ENCODE measurements at regions not wholly inside any gene's neighbourhood (a gene's known extent, or its start where the extent isn't known, plus 50 kb on each side); places are given as distances from the start of the nearest gene placed in this dataset.

GRCh38 chr9:95732802-95733688 lies 142.4 kb upstream of the ERCC6L2 start:
- Histone ChIP-seq H3K27ac (ENCODE audit: low read depth, low read length) (no peak overlapping the region), H3K9ac (ENCODE audit: low read length) (no peak overlapping the region), H3K4me3 (ENCODE audit: low read depth, low read length) (no peak overlapping the region), H3K4me1 (ENCODE audit: control insufficient read depth, insufficient read depth, low read length) (peaks cover 10% of the 10 kb centered on the region), H3K27me3 (ENCODE audit: control insufficient read depth, insufficient read depth, low read length) (no peaks in the 10 kb centered on the region), H3K9me3 (ENCODE audit: control insufficient read depth, insufficient read depth, low read depth, low read length) (peaks cover 5% of the 10 kb centered on the region; the same call in 1 of the 2 replicates), H3K36me3 (ENCODE audit: control insufficient read depth, insufficient read depth, low read length) (no peaks in the 10 kb centered on the region)

GRCh38 chr9:95731876-95732275 lies 143.6 kb upstream of the ERCC6L2 start:
- Histone ChIP-seq H3K27me3 (ENCODE audit: control insufficient read depth, insufficient read depth, low read length) (no peaks in the 10 kb centered on the region), H3K4me1 (ENCODE audit: control insufficient read depth, insufficient read depth, low read length) (peaks cover 5% of the 10 kb centered on the region), H3K9me3 (ENCODE audit: control insufficient read depth, insufficient read depth, low read depth, low read length) (peaks cover 5% of the 10 kb centered on the region; the same call in 1 of the 2 replicates), H3K9ac (ENCODE audit: low read length) (no peak overlapping the region), H3K27ac (ENCODE audit: low read depth, low read length) (no peak overlapping the region), H3K36me3 (ENCODE audit: control insufficient read depth, insufficient read depth, low read length) (no peaks in the 10 kb centered on the region), H3K4me3 (ENCODE audit: low read depth, low read length) (no peak overlapping the region)

- Histone ChIP-seq H3K4me3 (ENCODE audit: low read depth, low read length) (no peak overlapping the region), H3K27ac (ENCODE audit: low read depth, low read length) (no peak overlapping the region), H3K36me3 (ENCODE audit: control insufficient read depth, insufficient read depth, low read length) (no peaks in the 10 kb centered on the region), H3K9me3 (ENCODE audit: control insufficient read depth, insufficient read depth, low read depth, low read length) (peaks cover 5% of the 10 kb centered on the region; the same call in 1 of the 2 replicates), H3K27me3 (ENCODE audit: control insufficient read depth, insufficient read depth, low read length) (no peaks in the 10 kb centered on the region), H3K9ac (ENCODE audit: low read length) (no peak overlapping the region), H3K4me1 (ENCODE audit: control insufficient read depth, insufficient read depth, low read length) (no peaks in the 10 kb centered on the region)
Observed at GRCh38 chr9:95729669-95730368, 145.7 kb upstream of the ERCC6L2 start.

- Histone ChIP-seq H3K4me1 (ENCODE audit: control insufficient read depth, insufficient read depth, low read length) (no peaks in the 10 kb centered on the region), H3K27me3 (ENCODE audit: control insufficient read depth, insufficient read depth, low read length) (no peaks in the 10 kb centered on the region), H3K36me3 (ENCODE audit: control insufficient read depth, insufficient read depth, low read length) (no peaks in the 10 kb centered on the region), H3K27ac (ENCODE audit: low read depth, low read length) (no peak overlapping the region), H3K9me3 (ENCODE audit: control insufficient read depth, insufficient read depth, low read depth, low read length) (peaks cover 5% of the 10 kb centered on the region; the same call in 1 of the 2 replicates), H3K9ac (ENCODE audit: low read length) (no peak overlapping the region), H3K4me3 (ENCODE audit: low read depth, low read length) (no peak overlapping the region)
Observed at GRCh38 chr9:95729046-95729445, 146.4 kb upstream of the ERCC6L2 start.

- H3K27me3 ChIP-seq (ENCODE audit: control insufficient read depth, insufficient read depth, low read length) = no peaks in the 10 kb centered on the region
- H3K4me1 ChIP-seq (ENCODE audit: control insufficient read depth, insufficient read depth, low read length) = no peaks in the 10 kb centered on the region
- H3K9me3 ChIP-seq (ENCODE audit: control insufficient read depth, insufficient read depth, low read depth, low read length) = peaks cover 5% of the 10 kb centered on the region; the same call in 1 of the 2 replicates
- H3K9ac ChIP-seq (ENCODE audit: low read length) = no peak overlapping the region
- H3K4me3 ChIP-seq (ENCODE audit: low read depth, low read length) = no peak overlapping the region
- H3K36me3 ChIP-seq (ENCODE audit: control insufficient read depth, insufficient read depth, low read length) = no peaks in the 10 kb centered on the region
- H3K27ac ChIP-seq (ENCODE audit: low read depth, low read length) = no peak overlapping the region
Observed at GRCh38 chr9:95727947-95728520, 147.5 kb upstream of the ERCC6L2 start.

GRCh38 chr9:95726756-95727155 lies 148.7 kb upstream of the ERCC6L2 start:
- Histone ChIP-seq H3K27ac (ENCODE audit: low read depth, low read length) (no peak overlapping the region), H3K36me3 (ENCODE audit: control insufficient read depth, insufficient read depth, low read length) (no peaks in the 10 kb centered on the region), H3K9ac (ENCODE audit: low read length) (no peak overlapping the region), H3K27me3 (ENCODE audit: control insufficient read depth, insufficient read depth, low read length) (no peaks in the 10 kb centered on the region), H3K4me3 (ENCODE audit: low read depth, low read length) (no peak overlapping the region), H3K9me3 (ENCODE audit: control insufficient read depth, insufficient read depth, low read depth, low read length) (peaks cover 5% of the 10 kb centered on the region; the same call in 1 of the 2 replicates), H3K4me1 (ENCODE audit: control insufficient read depth, insufficient read depth, low read length) (no peaks in the 10 kb centered on the region)

- H3K4me3 ChIP-seq (ENCODE audit: low read depth, low read length) = no peak overlapping the region
- no peaks in the 10 kb centered on the region for H3K36me3 ChIP-seq (ENCODE audit: control insufficient read depth, insufficient read depth, low read length)
- H3K27ac ChIP-seq (ENCODE audit: low read depth, low read length) = no peak overlapping the region
- peaks cover 7% of the 10 kb centered on the region; the same call in 1 of the 2 replicates for H3K9me3 ChIP-seq (ENCODE audit: control insufficient read depth, insufficient read depth, low read depth, low read length)
- no peaks in the 10 kb centered on the region for H3K4me1 ChIP-seq (ENCODE audit: control insufficient read depth, insufficient read depth, low read length)
- no peak overlapping the region for H3K9ac ChIP-seq (ENCODE audit: low read length)
- no peaks in the 10 kb centered on the region for H3K27me3 ChIP-seq (ENCODE audit: control insufficient read depth, insufficient read depth, low read length)
Observed at GRCh38 chr9:95725045-95725444, 150.4 kb upstream of the ERCC6L2 start.

- no peaks in the 10 kb centered on the region for H3K36me3 ChIP-seq (ENCODE audit: control insufficient read depth, insufficient read depth, low read length)
- no peaks in the 10 kb centered on the region for H3K4me1 ChIP-seq (ENCODE audit: control insufficient read depth, insufficient read depth, low read length)
- no peak overlapping the region for H3K9ac ChIP-seq (ENCODE audit: low read length)
- H3K9me3 ChIP-seq (ENCODE audit: control insufficient read depth, insufficient read depth, low read depth, low read length) = 0 out of 2 replicates have a peak, but pooled peaks cover 2% of the 10 kb centered on the region
- no peak overlapping the region for H3K27ac ChIP-seq (ENCODE audit: low read depth, low read length)
- H3K4me3 ChIP-seq (ENCODE audit: low read depth, low read length) = no peak overlapping the region
- H3K27me3 ChIP-seq (ENCODE audit: control insufficient read depth, insufficient read depth, low read length) = no peaks in the 10 kb centered on the region
Observed at GRCh38 chr9:95724253-95724991, 151.1 kb upstream of the ERCC6L2 start.

- Histone ChIP-seq H3K36me3 (ENCODE audit: control insufficient read depth, insufficient read depth, low read length) (no peaks in the 10 kb centered on the region), H3K27ac (ENCODE audit: low read depth, low read length) (no peak overlapping the region), H3K4me3 (ENCODE audit: low read depth, low read length) (no peak overlapping the region), H3K4me1 (ENCODE audit: control insufficient read depth, insufficient read depth, low read length) (no peaks in the 10 kb centered on the region), H3K27me3 (ENCODE audit: control insufficient read depth, insufficient read depth, low read length) (no peaks in the 10 kb centered on the region), H3K9ac (ENCODE audit: low read length) (no peak overlapping the region), H3K9me3 (ENCODE audit: control insufficient read depth, insufficient read depth, low read depth, low read length) (0 out of 2 replicates have a peak, but pooled peaks cover 2% of the 10 kb centered on the region)
Observed at GRCh38 chr9:95722141-95722540, 153.3 kb upstream of the ERCC6L2 start.

GRCh38 chr9:95721061-95721531 lies 154.4 kb upstream of the ERCC6L2 start:
- no peaks in the 10 kb centered on the region for H3K27me3 ChIP-seq (ENCODE audit: control insufficient read depth, insufficient read depth, low read length)
- no peaks in the 10 kb centered on the region for H3K4me1 ChIP-seq (ENCODE audit: control insufficient read depth, insufficient read depth, low read length)
- H3K9ac ChIP-seq (ENCODE audit: low read length) = no peak overlapping the region
- H3K27ac ChIP-seq (ENCODE audit: low read depth, low read length) = no peak overlapping the region
- H3K4me3 ChIP-seq (ENCODE audit: low read depth, low read length) = no peak overlapping the region
- 0 out of 2 replicates have a peak, but pooled peaks cover 7% of the 10 kb centered on the region for H3K9me3 ChIP-seq (ENCODE audit: control insufficient read depth, insufficient read depth, low read depth, low read length)
- H3K36me3 ChIP-seq (ENCODE audit: control insufficient read depth, insufficient read depth, low read length) = no peaks in the 10 kb centered on the region
